ENCODE measurements at regions not wholly inside any gene's neighbourhood (a gene's known extent, or its start where the extent isn't known, plus 50 kb on each side); places are given as distances from the start of the nearest gene placed in this dataset.

DNA sequence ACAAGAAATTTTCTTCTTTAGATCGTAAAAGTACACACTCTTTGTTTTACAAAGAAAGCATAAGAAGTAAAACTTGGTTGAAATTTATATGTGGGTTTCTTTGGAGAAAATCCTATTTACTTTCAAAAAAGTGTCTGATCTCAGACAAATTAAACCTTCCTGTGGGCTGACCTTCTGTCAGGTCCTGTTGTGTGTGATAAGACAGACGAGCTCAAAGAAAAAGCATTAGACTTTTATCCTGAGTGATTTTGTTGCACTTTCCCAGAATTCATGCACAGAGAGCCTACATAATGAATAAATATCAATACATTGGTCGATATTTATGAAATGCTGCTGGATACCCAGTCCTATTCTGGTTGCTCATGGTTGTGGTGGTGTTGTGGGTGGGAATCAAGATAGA, 302.1 kb upstream of the SYNCRIP start:
- Histone ChIP-seq H3K4me3 (replicated peaks; ENCODE audit: insufficient read depth, low read length) (no peak overlapping the region), H3K27ac (replicated peaks) (no peak overlapping the region), H3K27me3 (ENCODE audit: insufficient read depth, poor library complexity, severe bottlenecking) (no peaks in the 10 kb centered on the region)
- DNase-seq (ENCODE audit: low read depth in 1 of 2, low spot score in 1 of 2), result no peak
- no peak for TF ChIP-seq POLR2AphosphoS5 (IDR thresholded peaks at IDR 0.05; ENCODE audit: low read depth)
- no peak for TF ChIP-seq GABPA (IDR thresholded peaks at IDR 0.05; ENCODE audit: low read depth)
- TF ChIP-seq SPI1 (IDR thresholded peaks at IDR 0.05; ENCODE audit: borderline replicate concordance, low read depth), result no peak
- TF ChIP-seq, protein P1, sequence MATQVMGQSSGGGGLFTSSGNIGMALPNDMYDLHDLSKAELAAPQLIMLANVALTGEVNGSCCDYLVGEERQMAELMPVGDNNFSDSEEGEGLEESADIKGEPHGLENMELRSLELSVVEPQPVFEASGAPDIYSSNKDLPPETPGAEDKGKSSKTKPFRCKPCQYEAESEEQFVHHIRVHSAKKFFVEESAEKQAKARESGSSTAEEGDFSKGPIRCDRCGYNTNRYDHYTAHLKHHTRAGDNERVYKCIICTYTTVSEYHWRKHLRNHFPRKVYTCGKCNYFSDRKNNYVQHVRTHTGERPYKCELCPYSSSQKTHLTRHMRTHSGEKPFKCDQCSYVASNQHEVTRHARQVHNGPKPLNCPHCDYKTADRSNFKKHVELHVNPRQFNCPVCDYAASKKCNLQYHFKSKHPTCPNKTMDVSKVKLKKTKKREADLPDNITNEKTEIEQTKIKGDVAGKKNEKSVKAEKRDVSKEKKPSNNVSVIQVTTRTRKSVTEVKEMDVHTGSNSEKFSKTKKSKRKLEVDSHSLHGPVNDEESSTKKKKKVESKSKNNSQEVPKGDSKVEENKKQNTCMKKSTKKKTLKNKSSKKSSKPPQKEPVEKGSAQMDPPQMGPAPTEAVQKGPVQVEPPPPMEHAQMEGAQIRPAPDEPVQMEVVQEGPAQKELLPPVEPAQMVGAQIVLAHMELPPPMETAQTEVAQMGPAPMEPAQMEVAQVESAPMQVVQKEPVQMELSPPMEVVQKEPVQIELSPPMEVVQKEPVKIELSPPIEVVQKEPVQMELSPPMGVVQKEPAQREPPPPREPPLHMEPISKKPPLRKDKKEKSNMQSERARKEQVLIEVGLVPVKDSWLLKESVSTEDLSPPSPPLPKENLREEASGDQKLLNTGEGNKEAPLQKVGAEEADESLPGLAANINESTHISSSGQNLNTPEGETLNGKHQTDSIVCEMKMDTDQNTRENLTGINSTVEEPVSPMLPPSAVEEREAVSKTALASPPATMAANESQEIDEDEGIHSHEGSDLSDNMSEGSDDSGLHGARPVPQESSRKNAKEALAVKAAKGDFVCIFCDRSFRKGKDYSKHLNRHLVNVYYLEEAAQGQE (IDR thresholded peaks at IDR 0.05; ENCODE audit: insufficient replicate concordance, low read depth), result no peak
- TF ChIP-seq, protein P2, sequence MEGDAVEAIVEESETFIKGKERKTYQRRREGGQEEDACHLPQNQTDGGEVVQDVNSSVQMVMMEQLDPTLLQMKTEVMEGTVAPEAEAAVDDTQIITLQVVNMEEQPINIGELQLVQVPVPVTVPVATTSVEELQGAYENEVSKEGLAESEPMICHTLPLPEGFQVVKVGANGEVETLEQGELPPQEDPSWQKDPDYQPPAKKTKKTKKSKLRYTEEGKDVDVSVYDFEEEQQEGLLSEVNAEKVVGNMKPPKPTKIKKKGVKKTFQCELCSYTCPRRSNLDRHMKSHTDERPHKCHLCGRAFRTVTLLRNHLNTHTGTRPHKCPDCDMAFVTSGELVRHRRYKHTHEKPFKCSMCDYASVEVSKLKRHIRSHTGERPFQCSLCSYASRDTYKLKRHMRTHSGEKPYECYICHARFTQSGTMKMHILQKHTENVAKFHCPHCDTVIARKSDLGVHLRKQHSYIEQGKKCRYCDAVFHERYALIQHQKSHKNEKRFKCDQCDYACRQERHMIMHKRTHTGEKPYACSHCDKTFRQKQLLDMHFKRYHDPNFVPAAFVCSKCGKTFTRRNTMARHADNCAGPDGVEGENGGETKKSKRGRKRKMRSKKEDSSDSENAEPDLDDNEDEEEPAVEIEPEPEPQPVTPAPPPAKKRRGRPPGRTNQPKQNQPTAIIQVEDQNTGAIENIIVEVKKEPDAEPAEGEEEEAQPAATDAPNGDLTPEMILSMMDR (IDR thresholded peaks at IDR 0.05; ENCODE audit: insufficient read depth, low read length), result no peak

DNA sequence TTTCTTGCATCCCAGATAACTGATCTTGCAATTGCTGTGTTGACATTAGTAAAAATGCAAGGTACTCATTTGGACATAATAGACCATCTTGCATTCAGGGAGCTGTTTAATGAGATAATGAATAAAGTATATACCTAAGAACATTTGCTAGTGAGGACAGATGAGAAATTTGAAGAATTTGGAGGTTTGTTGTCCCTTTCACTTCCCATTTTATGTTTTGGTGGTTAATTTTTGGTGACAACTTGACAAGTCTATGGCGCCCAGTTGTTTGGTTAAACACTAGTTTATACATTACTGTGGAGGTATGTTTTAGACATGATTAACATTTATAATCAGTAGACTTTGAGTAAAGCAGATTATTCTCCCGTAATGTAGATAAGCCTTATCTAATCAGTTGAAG, 300.2 kb upstream of the SYNCRIP start:
- no peaks in the 10 kb centered on the region for H3K27me3 ChIP-seq (ENCODE audit: insufficient read depth, poor library complexity, severe bottlenecking)
- no peak for DNase-seq (ENCODE audit: low read depth in 1 of 2, low spot score in 1 of 2)
- H3K27ac ChIP-seq (replicated peaks), result no peak overlapping the region
- TF ChIP-seq, protein P2 (IDR thresholded peaks at IDR 0.05; ENCODE audit: insufficient read depth, low read length), result no peak
- TF ChIP-seq, protein P1 (IDR thresholded peaks at IDR 0.05; ENCODE audit: insufficient replicate concordance, low read depth), result no peak
- TF ChIP-seq POLR2AphosphoS5 (IDR thresholded peaks at IDR 0.05; ENCODE audit: low read depth), result no peak
- TF ChIP-seq SPI1 (IDR thresholded peaks at IDR 0.05; ENCODE audit: borderline replicate concordance, low read depth), result no peak
- no peak for TF ChIP-seq GABPA (IDR thresholded peaks at IDR 0.05; ENCODE audit: low read depth)
- no peak overlapping the region for H3K4me3 ChIP-seq (replicated peaks; ENCODE audit: insufficient read depth, low read length)

DNA sequence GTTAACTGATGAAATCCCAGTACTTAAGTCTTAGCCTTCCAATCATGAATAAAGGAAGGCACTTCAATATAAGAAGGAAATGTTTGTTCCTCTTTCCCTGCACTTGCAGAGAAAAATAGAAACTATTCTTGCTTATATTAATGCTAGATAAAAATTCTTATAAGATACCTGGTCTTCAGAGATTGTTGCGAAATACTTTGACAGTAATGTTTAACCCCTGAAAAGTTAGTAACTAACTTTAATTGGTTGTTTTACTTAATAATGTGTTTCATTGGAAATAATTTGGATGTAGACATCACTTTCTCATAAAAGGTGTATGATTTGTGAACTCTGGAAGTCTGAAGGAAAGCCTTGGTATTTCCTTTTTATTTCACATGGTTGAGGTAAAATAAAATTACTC, 294.2 kb upstream of the SYNCRIP start:
- no peak overlapping the region for H3K27ac ChIP-seq (replicated peaks)
- no peak overlapping the region for H3K4me3 ChIP-seq (replicated peaks; ENCODE audit: insufficient read depth, low read length)
- DNase-seq (ENCODE audit: low read depth in 1 of 2, low spot score in 1 of 2), result no peak
- TF ChIP-seq, protein P1 (IDR thresholded peaks at IDR 0.05; ENCODE audit: insufficient replicate concordance, low read depth), result no peak
- TF ChIP-seq SPI1 (IDR thresholded peaks at IDR 0.05; ENCODE audit: borderline replicate concordance, low read depth) (no peak), POLR2AphosphoS5 (IDR thresholded peaks at IDR 0.05; ENCODE audit: low read depth) (no peak), GABPA (IDR thresholded peaks at IDR 0.05; ENCODE audit: low read depth) (no peak)
- TF ChIP-seq, protein P2 (IDR thresholded peaks at IDR 0.05; ENCODE audit: insufficient read depth, low read length), result no peak
- H3K27me3 ChIP-seq (ENCODE audit: insufficient read depth, poor library complexity, severe bottlenecking), result no peaks in the 10 kb centered on the region
